ENCODE measurements at regions not wholly inside any gene's neighbourhood (a gene's known extent, or its start where the extent isn't known, plus 50 kb on each side); places are given as distances from the start of the nearest gene placed in this dataset.
"Not testable (repeated sequence)": the region's sequence is repeated elsewhere in the genome, so short reads cannot be mapped to it uniquely, and the experiment has no call there.

DNA sequence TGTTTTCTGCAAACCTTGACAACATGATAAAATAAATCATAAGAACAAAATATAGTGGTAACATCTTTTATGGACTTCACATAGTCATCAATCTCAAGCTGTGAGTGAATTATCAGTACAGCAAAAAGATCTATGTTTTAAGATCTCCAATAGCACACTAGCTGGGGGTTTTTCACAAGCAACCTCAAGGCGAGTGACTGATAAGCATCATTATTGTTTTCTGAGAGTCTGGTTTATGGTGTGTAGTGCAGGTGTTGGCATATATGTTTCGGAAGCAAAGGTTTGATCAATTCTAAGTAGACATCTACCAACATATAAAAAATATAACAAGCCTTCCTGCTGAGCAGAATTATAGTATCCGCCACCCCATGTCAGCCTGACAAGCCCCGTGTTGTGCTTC, 403.8 kb upstream of the MGMT start:
- H3K4me3 ChIP-seq: no peak overlapping the region
- no peaks in the 10 kb centered on the region for H3K9me3 ChIP-seq
- no peak overlapping the region for H3K27ac ChIP-seq
- no peaks in the 10 kb centered on the region for H3K4me1 ChIP-seq
- TF ChIP-seq POLR2A (IDR thresholded peaks at IDR 0.05): no peak
- TF ChIP-seq, protein P1, sequence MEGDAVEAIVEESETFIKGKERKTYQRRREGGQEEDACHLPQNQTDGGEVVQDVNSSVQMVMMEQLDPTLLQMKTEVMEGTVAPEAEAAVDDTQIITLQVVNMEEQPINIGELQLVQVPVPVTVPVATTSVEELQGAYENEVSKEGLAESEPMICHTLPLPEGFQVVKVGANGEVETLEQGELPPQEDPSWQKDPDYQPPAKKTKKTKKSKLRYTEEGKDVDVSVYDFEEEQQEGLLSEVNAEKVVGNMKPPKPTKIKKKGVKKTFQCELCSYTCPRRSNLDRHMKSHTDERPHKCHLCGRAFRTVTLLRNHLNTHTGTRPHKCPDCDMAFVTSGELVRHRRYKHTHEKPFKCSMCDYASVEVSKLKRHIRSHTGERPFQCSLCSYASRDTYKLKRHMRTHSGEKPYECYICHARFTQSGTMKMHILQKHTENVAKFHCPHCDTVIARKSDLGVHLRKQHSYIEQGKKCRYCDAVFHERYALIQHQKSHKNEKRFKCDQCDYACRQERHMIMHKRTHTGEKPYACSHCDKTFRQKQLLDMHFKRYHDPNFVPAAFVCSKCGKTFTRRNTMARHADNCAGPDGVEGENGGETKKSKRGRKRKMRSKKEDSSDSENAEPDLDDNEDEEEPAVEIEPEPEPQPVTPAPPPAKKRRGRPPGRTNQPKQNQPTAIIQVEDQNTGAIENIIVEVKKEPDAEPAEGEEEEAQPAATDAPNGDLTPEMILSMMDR (IDR thresholded peaks at IDR 0.05): no peak
- intact Hi-C loops (cut with DNase I): no loop called here
- 91 to 95% (median 93%) methylated on average over 4 of the region's 4 CpGs for WGBS, 4 donors
- H3K36me3 ChIP-seq: no peaks in the 10 kb centered on the region
- H3K27me3 ChIP-seq: no peaks in the 10 kb centered on the region
- no peak for DNase-seq
- no peak for ATAC-seq

DNA sequence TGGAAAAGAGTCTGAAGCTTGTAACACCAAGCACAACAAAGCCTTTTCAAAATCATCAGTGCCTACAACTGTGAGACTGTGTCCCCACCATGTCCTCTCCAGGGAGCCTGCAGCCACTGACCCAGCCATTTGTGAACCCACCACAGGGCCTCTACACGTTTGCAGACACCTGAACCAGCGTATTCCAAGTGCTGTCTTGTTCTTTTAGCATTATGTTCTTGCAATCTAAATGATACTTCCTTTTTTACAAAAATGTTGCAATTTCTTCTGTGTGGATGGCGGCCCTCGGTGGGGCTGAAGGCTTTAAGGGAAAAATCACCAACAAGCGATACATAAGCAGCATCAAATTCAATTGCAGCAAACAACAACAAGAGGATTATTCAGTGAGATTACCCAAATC, 403.2 kb upstream of the MGMT start:
- 92 to 95% (median 93%) methylated on average over 5 of the region's 5 CpGs for WGBS, 4 donors

DNA sequence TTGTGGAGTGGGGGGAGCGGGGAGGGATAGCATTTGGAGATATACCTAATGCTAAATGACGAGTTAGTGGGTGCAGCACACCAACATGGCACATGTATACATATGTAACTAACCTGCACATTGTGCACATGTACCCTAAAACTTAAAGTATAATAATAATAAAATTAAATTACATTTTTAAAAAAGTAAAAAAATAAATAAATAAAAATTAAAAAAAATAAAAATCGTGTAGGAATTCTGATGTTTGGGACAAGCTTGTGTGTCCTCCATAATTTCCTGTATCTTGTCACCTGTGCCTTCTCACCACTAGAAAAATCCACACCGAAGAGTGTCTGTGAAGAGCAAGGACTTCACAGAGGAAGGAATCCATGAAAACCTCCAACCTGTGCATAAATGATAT, 400.5 kb upstream of the MGMT start:
- H3K27me3 ChIP-seq; DNase-seq; ATAC-seq; H3K9me3 ChIP-seq; H3K4me1 ChIP-seq; H3K36me3 ChIP-seq; intact Hi-C loops (cut with DNase I); H3K4me3 ChIP-seq; H3K27ac ChIP-seq: not testable (repeated sequence)
- WGBS, 4 donors: 91 to 94% (median 94%) methylated on average over 4 of the region's 4 CpGs

More for the DNA sequence above, 403.2 kb upstream of the MGMT start:
- H3K27me3 ChIP-seq: no peaks in the 10 kb centered on the region
- H3K36me3 ChIP-seq: no peaks in the 10 kb centered on the region
- no peaks in the 10 kb centered on the region for H3K4me1 ChIP-seq
- H3K27ac ChIP-seq: no peak overlapping the region
- DNase-seq (no peak), ATAC-seq (no peak)
- no peaks in the 10 kb centered on the region for H3K9me3 ChIP-seq
- intact Hi-C loops (cut with DNase I): no loop called here
- H3K4me3 ChIP-seq: no peak overlapping the region
- no peak for TF ChIP-seq POLR2A (IDR thresholded peaks at IDR 0.05)
- TF ChIP-seq, protein P1 (IDR thresholded peaks at IDR 0.05): no peak

DNA sequence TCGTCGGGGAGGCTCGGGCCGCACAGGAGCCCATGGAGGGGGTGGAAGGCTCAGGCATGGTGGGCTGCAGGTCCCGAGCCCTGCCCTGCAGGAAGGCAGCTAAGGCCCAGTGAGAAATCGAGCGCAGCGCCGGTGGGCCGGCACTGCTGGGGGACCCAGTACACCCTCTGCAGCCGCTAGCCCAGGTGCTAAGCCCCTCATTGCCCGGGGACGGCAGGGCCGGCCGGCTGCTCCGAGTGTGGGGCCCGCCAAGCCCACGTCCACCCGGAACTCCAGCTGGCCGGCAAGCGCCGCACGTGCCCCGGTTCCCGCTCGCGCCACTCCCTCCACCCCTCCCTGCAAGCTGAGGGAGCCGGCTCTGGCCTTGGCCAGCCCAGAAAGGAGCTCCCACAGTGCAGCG, 395.6 kb upstream of the MGMT start:
- intact Hi-C loops (cut with DNase I); ATAC-seq; H3K27ac ChIP-seq; H3K4me3 ChIP-seq; H3K9me3 ChIP-seq; H3K36me3 ChIP-seq; H3K4me1 ChIP-seq; H3K27me3 ChIP-seq; DNase-seq: not testable (repeated sequence)
- WGBS, 4 donors: 96 to 100% (median 97%) methylated on average over 3 to 29 of the region's 29 CpGs

DNA sequence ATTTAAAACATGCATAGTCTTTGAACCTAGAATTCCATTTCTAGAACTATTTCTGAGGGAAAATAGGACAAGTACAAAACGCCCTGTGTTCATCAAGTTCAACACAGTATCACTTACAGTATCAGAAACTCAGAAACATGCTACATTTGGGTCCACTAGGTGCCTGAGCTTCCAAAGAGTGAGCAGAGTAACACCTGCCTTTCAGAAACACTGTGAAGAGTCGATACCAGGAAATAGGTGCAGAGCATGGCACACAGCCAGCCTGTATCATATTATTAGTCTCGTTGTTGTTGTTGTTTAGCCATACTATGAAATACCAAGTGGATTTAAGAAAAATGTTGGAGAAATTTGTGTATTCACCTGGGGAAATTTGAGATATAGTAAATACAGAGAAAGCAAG, 392.1 kb upstream of the MGMT start:
- DNase-seq (no peak), ATAC-seq (no peak)
- no peak overlapping the region for H3K27ac ChIP-seq
- WGBS, 4 donors: 72 to 77% (median 73%) methylated on average over 3 of the region's 3 CpGs
- no peak overlapping the region for H3K4me3 ChIP-seq
- H3K36me3 ChIP-seq: no peaks in the 10 kb centered on the region
- H3K27me3 ChIP-seq: no peaks in the 10 kb centered on the region
- intact Hi-C loops (cut with DNase I): no loop called here
- peaks cover 0 to 5% (median 0%) of the 10 kb centered on the region in 12 donors for H3K9me3 ChIP-seq
- TF ChIP-seq POLR2A (IDR thresholded peaks at IDR 0.05): no peak
- TF ChIP-seq, protein P1 (IDR thresholded peaks at IDR 0.05): no peak
- H3K4me1 ChIP-seq: peaks cover 0 to 7% (median 0%) of the 10 kb centered on the region in 12 donors
